ENCODE measurements at regions not wholly inside any gene's neighbourhood (a gene's known extent, or its start where the extent isn't known, plus 50 kb on each side); places are given as distances from the start of the nearest gene placed in this dataset.

DNA sequence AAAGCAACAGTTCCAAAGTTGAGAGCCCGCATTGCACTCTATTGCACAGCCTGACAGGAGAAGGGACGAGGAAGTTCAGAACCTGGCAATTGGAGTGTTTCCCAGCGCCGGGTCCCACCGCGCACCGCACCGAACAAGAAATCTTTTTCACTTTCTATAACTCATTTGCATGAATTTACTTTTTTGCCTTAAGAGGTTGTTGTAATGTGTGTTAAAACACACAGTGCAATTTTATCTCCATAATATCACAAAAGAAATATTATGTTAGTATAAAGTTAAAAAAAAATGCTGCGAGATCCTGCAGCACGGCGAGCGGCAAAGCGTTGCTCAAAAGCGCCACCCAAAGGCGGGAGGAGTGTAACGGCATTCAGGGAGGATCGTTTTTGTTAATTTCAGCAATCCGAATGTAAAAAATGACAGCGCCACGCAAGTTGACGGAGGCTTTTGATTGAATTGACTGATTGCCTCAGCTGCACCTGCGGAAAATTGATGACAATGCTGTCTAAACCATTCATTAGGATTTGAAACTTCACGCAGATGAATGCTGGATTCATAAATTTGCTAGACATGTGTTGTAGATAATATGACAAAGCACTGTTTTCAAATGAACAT lies 303.6 kb upstream of the ZNF507 start:
- TF ChIP-seq GABPA (IDR thresholded peaks at IDR 0.05; ENCODE audit: low read depth) = no peak
- TF ChIP-seq CTCF (IDR thresholded peaks at IDR 0.05; ENCODE audit: insufficient read depth, low read length) = peak; percentile 55

Data from HL-60 (cell line).